C4-2B (cell line): ENCODE measurements at regions not wholly inside any gene's neighbourhood (a gene's known extent, or its start where the extent isn't known, plus 50 kb on each side); places are given as distances from the start of the nearest gene placed in this dataset.
A peak's percentile ranks its signal among the peaks of the same experiment; 100 is the strongest.

Experiments
- CTCF ChIP-seq: fragments of 450-650 bp; conservative IDR thresholded peaks from 2 replicates; pipeline ENCODE4 v1.5.1; 2017; ENCODE audit warnings: mild to moderate bottlenecking
- ZFX ChIP-seq: fragments of 450-650 bp; IDR thresholded peaks from 2 replicates; pipeline ENCODE4 v1.6.1; 2017

- TF ChIP-seq CTCF (peak; percentile 21; the same call in 1 of the 2 replicates), ZFX (no peak)
Observed at GRCh38 chr7:17158261-17158660, 140.2 kb upstream of the AHR start.
